Amniotic stem cell (primary cell): ENCODE measurements at regions not wholly inside any gene's neighbourhood (a gene's known extent, or its start where the extent isn't known, plus 50 kb on each side); places are given as distances from the start of the nearest gene placed in this dataset.
"Not testable (repeated sequence)": the region's sequence is repeated elsewhere in the genome, so short reads cannot be mapped to it uniquely, and the experiment has no call there.

Source experiments
- DNase-seq: peaks from one replicate; lab custom pipeline; 2025; lab: John Stamatoyannopoulos, UW

DNA sequence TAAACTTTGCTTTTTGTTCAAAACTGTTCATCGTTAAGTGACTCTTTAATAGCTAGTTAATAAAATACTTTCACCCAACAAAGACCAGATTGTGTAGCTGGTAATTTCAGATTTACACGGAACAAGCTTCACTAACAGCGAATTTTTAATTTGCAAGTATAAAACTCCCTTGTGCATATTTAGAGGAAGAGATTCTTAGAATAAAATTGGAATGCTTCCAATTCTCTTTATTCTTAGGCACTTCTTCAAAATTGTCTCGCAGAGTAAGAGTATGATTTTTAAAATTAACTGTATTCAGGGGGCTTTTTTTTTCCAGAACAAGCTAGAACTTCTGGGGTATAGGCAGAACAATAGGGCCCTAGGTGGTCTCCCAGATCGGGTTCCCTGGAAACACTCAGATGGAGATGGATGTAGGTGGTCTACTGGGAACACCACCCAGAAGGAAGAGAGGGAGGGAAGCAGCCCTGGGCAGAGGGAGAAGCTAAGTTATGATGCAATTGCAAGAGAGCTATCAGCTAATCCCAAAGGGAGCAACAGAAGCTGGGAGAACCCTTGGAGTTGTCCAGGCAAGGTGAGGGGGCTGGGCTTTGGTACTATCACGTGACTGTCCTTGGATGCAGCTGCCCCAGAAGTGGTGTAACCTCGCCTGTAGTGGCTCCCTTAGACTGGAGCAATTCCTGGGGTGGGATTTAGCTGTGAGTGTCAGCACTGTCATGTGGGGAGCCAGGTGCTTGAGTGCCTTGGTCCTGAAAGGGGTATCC lies 151.7 kb upstream of the ASB18 start:
- no peak for DNase-seq

DNA sequence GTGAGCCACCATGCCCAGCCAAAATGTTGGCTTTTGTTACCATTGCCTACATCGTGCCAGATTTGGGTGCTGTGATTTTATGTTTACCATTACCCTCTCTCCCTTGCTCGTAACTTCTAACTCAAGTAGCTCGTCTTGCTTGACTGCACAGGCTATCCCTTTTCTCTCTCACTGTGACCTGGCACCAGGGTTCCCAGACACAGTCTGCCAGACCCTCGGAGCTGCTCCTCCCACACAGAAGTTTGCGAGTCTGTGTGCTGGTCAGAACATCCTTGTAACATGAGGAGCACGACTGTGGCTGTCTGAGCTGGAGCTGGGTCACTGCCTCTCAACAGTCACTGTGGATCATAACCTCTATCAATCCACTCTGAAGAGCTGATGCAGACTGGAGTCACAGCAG lies 152.5 kb upstream of the ACKR3 start:
- no peak for DNase-seq

DNA sequence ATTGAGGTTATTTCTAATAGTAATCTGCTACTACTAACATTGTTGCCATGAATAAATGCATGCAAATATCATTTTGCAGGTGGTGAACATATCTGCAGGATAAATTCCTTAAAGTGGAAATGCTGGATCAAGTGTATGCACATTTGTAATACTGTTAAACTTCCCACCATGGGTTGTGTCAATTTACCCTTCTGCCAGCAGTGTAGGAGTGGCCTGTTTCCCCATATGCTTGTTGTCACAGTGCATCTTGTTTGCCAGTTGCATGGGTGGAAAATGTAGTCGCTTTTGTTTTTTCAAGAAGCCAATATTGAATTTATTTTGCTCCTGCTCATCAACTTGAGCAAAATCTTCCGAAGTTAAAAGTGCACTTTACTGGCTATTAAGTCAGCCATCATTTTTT lies 139.0 kb upstream of the ACKR3 start:
- DNase-seq: no peak

DNA sequence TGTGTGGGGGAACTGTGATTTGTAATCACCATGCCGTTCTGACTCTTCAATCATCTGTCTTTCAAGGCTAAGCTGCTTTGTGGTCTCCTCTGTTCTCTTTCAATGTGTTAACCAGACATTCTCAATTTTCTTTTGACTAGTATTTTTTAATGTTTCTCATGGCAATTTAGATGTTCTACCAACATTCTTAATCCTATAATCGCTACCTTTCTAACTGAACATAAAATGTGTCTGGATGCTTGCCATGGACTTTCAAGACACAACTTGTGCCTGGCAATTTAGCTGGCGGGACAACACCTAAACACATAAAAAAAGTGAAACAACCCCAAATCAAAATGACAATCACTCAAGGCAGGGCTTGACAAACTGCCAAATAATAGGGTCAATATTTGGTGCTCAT lies 135.0 kb upstream of the ACKR3 start:
- no peak for DNase-seq

DNA sequence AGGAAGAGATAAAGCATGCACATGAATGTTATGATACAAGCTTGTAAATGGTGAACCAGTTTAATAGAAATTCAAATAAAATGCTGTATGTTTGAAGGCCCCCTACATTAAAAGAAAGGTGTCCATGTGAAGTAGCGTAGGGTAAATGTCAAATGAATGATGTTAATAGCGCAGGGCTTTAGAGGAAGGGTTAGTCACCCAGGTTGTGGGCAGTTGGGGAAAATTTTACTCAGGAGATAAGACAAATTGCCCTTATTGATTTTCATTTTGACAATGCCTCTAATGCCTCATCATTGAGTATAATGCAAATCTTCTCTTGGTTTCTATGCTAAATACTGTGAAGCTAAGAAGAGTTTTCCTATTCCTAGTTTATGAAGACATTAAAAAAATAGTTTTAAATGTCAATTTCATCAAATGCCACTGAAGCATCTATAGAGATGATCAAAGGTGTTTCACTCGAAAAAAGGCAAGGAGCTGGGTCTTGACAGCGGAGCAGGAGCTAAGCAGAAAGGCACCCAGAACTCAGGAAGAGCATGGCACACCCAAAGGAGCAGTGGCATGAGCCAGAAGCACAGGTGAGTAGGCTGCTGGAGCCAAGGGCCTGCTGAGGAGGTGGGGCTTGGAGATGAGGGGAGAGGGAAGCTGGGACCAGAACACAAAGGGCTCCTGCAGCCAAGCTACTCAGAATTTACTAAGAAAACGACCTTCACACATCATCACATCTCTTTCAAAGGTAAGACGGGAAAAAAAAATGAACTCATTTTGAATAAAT lies 129.3 kb upstream of the ACKR3 start:
- no peak for DNase-seq

DNA sequence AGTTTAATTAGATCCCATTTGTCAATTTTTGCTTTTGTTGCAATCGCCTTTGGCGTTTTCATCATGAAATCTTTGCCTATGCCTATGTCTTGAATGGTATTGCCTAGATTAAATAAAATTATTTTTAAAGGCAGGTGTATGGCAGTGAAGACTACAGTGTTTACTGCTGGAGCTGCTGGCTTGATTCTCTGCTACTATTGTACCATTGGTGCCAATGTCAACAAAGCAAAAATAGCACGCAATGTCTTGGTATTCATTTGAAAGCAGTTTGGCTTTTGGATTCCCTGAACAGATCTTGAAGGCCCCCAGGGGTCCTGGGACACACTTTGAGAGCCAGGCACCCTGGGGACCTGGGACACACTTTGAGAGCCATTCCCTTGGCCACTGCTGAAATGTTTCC lies 125.4 kb upstream of the ACKR3 start:
- no peak for DNase-seq

DNA sequence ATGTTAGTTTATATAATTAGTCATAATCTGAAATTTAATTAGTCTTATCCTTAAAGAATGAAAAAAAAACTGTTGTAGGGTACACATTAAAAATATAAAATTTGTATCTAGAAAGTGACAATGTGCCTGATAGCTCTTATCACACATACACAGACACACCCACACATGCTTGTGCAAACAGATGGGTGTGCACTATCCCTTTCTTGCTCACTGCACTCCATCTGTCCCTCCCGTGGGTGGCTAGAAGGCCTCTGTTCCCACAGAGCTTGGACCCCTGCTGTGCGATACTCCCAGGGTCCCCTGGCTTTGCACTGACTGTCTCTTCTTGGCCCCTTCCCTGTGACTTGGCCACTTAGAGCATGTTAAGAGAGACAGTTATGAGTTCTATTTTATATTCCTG lies 123.9 kb upstream of the ACKR3 start:
- DNase-seq: no peak

DNA sequence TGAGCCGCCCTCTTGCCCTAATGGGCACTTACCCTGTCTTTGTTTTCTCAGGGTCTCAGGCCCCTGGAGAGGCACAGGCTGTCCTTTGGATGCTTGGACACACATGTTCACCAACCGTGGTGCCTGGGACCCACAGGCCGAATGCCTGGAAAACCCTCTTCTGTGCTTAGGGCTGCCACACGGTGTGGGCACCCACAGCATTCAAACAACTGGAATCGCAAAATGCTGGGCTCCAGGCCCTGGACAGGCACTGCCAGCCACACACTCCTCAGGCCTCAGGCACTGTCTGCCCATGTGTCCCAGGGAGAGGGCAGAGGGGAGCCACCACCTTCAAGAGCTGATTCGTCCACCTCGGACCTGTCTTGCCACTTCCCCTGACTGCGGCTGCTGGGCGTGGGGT lies 123.1 kb upstream of the ACKR3 start:
- DNase-seq: no peak

DNA sequence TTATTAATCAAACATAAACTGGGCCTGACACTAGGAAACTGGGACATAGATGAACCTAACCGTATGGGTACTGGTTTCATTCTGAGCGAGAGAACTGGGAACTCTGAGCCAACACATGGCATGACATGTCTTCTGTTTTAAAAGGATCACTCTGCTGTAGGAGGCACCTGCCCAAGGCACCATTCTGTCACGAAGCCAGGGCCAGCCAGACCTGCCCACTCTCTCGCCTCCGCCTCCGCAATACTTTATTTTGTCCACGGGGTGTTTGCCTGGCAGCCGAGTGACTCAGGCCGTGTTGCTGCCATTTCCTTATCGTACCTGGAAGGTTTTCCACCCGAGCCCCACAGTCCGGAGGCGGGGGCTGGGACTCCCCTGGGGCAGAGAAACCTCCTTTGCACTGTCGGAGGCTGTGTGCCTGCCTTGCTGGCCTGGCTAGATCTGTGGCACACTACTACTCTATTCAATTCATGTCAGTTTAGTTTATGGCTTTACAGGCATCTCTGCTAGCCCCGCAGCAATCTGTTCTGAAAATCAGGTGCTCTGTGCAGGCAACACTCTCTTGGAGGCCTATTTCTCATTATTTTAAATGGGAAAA lies 120.4 kb upstream of the ACKR3 start:
- no peak for DNase-seq

DNA sequence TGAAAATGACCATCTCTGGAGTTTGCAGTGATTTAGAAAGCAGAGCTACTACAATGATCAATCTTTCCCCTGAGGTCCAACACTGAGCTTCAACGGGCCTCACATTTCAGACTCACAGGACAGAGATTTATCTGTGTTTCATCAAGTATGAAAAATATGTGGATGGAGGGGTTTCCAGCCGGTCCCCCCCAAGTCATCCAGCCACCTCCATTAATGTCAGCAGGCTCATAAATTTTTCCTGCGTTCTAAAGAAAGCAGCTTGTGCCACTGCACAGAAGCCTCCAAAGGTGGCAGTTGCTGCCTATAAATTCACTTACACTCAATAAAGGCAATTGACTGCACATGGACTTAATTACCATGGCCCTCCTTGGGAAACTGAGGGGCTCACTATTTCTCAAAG lies 117.4 kb upstream of the ACKR3 start:
- no peak for DNase-seq

DNA sequence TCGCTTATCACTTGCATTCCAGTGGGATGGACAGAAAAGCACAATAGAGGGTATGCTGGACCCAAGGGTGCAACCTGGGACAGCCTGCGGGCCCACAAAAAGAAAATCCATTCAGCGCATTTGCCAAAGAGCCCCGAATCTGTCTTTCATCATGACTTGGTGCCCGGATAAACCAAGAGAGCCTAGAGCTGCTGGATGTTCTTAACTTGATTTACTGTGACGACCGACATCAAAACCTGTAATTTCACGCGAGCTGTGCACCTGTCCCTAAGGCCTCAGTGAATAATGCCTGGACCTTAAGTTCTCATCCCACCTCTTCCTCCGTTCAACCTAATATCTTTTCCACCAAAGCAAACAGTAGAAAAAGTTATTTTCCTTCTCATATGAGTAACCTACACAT lies 115.5 kb upstream of the ACKR3 start:
- DNase-seq: no peak

DNA sequence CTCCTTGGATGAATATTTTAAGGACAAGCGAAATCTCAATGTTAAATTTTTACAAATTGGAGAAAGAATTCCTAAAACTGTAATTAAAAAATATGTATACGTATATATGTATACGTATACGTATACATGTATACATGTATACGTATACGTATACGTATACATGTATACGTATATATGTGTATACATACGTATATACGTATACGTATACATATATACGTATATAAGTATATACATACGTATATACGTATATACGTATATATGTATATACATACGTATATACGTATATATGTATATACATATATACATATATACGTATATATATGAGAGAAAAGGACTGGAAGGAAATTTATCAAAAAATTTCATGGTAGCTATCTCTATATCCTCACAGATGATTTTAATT lies 110.2 kb upstream of the ACKR3 start:
- no peak for DNase-seq

DNA sequence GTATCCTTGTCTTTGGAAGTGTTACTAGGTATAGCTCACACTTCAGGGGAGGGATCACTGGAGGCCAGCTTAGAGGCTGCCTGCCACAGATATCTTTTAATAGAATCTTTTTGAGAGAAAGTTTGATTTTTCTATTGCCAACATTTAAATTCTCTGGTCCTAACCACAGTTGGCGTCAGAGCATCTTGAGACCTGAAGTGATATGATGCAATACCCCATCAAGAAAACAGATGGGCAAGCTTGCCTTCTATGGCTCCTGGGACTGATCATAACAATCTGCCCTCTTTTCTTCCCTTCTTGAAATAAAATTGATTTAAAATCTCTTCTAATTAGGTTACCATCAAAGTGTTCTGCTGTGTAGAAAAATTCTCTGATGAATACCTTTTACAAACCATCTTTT lies 105.5 kb upstream of the ACKR3 start:
- DNase-seq: no peak

DNA sequence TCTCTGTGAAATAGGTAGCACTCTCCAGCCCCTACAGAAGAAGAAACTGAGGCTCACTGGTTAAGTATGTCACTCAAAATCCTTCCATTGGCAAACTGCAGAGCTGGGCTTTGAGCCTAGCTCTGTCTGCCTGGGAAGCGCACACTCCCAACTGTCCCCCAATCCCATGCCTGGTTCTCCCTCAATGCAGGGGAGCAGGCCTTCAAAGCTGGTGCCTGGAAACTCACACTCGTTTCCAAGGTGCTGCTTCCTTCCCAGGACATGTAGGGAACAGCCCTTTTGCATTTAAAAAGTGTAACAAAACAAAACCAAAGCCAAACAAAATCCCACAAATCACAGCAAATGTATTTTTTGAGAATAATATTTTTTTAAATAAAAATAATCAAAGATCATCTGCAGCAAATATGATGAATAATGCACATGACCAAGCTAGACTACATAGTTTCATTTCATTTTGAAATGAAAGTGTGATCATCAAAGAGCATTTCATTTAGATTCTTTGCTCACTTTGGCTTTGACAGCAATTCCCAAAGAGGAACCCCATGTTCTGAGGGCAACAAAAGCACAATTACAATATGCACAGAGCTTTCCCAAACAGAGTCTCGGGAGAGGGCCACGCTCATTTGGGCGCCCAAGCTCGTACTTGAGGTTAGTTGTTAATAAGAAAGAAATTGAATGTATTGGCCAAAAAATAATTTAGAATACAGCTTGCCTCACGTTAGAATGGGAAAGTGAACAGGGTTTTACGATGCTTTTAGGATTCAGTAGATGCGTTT lies 96.7 kb upstream of the ACKR3 start:
- no peak for DNase-seq

DNA sequence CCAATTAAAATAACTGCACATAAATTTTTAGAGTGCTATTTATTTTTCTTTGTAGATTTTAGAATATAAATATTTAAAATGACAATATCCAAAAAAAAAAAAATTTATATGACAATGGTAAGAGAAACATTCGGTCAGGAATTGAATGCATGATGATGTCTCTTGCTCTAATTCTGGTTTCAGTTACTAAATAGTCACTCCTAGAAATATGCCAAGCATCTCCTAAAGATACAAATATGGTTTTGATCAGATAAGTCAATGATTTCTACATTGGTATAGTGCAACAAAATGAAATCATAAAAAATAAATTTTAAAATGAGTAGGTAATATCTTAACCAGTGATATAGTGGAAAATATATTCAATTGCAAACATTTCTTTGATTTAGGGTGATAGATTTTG lies 95.9 kb upstream of the ACKR3 start:
- DNase-seq: no peak

DNA sequence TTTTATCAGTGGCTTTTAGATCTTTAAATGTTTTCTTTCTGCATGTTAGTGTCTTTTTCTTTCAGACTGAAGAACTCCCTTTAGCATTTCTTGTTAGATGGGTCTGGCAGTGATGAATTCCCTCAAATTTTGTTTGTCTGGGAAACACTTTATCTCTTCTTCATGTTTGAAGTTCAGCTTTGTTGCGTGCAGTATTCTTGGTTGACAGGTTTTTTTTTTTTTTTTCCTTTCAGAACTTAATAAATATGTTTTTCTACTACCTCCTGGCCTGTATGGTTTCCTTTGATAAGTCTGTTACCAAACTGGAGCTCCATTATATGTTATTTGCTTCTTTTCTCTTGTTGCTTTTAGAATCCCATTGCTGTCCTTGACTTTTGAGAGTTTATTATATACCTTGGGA lies 89.8 kb upstream of the ACKR3 start:
- DNase-seq: no peak

DNA sequence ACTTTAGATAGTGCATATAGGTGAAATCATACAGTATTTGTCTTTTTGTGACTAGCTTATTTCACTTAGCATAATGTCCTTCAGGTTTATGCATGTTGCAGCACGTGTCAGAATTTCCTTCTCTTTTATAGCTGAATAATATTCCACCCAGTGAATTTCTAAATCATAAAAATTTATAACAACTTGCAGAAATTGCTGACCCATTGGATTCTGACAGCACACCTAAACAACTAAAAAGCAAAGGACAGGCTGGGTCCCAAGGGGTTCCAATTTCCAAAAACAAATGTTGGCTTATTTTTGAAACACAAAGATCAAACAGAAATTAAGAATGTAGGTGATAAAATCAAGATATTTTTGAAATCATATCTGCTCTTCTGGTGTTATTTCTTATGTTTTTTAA lies 86.5 kb upstream of the ACKR3 start:
- no peak for DNase-seq

DNA sequence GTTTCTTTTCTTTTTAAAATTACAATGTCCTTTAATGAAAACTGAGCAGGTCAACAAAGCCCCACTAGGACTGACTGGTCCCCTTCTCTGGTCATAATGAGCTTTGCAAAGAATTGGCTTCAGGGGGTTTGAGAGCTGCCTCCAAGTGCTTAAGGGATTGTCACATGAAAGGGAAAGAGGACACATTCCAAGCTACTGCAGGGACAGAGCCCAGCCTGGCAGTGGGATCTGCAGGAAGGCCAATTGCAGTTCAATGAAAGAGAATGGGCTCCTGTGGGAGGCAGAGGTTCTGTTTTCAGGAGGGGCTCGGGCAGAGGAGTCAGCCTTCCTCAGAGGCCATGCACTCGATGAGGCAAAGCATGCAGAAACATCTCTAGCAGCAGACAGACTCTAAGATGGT lies 84.1 kb upstream of the ACKR3 start:
- no peak for DNase-seq

DNA sequence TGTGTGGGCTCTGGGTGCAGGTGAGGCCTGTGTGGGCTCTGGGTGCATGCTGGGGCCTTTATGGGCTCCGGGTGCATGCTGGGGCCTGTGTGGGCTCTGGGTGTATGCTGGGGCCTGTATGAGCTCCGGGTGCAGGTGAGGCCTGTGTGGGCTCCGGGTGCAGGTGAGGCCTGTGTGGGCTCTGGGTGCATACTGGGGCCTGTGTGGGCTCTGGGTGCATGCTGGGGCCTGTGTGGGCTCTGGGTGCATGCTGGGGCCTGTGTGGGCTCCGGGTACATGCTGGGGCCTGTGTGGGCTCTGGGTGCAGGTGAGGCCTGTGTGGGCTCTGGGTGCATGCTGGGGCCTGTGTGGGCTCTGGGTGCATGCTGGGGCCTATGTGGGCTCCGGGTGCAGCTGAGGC lies 80.5 kb upstream of the ACKR3 start:
- not testable (repeated sequence) for DNase-seq

DNA sequence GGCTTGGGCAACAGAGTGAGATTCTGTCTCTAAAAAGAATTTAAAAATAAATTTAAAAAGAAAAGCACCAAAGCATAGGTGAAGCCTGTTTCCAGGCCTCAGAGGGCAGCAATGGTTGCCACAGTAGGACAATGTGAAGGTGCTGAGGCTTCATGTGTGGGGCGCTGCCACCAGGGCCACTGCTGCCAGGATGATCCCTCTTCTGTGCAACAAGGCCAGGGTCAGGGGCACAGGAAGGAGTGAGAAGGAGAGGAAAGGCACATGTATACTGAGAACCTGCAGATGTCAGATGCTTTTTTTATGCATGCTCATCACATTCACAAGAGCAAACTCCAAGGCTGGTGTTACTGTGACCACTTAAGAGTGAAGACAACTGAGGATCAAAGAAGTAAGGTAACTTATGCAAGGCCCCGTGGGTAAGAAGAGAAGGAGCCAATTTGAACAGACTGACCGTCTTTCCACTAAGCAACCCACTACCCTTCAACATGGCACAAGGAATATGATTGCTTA lies 79.7 kb upstream of the ACKR3 start:
- no peak for DNase-seq

DNA sequence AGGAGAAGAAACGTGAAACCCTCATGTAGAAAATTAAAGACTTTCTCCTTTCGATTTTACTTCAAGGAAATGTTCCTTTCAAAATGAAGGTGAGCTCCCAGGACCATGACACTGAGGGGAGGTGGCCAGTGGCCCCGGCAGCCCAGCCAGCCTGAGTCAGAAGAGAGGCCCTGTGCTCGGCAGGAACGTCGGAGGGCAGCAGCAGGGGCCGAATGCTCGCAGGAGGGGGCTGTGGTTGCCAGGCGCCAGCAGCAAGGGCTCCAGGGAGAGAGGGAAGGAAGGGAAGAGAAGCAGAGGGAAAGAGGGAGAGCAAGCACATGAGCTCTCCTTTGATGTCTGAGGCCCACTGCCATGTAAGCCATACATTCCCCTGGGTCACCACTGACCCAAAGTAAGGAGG lies 73.3 kb upstream of the ACKR3 start:
- DNase-seq: no peak

DNA sequence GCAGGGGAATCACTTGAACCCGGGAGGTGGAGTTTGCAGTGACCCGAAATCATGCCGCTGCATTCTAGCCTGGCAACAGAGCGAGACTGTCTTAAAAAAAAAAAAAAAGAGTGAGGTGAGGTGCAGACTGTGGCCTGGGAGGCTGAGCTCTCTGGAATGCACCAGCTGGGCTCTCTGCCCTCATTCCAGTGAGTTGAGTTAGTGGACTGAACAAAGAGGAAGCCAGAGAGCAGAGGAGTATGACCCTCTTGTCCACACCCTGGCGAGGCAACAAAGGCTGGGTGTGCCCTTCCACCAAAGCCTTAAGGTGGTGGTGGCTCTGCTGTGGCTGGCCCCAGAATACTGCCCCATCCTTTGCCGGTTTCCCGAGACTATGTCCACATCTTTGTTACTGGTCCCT lies 71.3 kb upstream of the ACKR3 start:
- no peak for DNase-seq
